ENCODE measurements at regions not wholly inside any gene's neighbourhood (a gene's known extent, or its start where the extent isn't known, plus 50 kb on each side); places are given as distances from the start of the nearest gene placed in this dataset.
"Not testable (repeated sequence)": the region's sequence is repeated elsewhere in the genome, so short reads cannot be mapped to it uniquely, and the experiment has no call there.

GRCh38 chr18:14963246-14963645 lies 215.3 kb downstream of the ANKRD30B start:
- TF ChIP-seq POLR2A (IDR thresholded peaks at IDR 0.05; ENCODE audit: extremely low read depth, insufficient read length): no peak
- no peak for TF ChIP-seq CTCF (IDR thresholded peaks at IDR 0.05; ENCODE audit: low read depth, low read length)
- TF ChIP-seq MYC (IDR thresholded peaks at IDR 0.05; ENCODE audit: low read depth, low read length): no peak
- TF ChIP-seq MAX (IDR thresholded peaks at IDR 0.05; ENCODE audit: low read depth, low read length): no peak
- DNase-seq (ENCODE audit: low read depth): no peak
- no peak overlapping the region for H3K4me3 ChIP-seq (ENCODE audit: low read depth, low read length)

- no peak for DNase-seq (ENCODE audit: low read depth)
- no peak for TF ChIP-seq MYC (IDR thresholded peaks at IDR 0.05; ENCODE audit: low read depth, low read length)
- no peak for TF ChIP-seq CTCF (IDR thresholded peaks at IDR 0.05; ENCODE audit: low read depth, low read length)
- TF ChIP-seq POLR2A (IDR thresholded peaks at IDR 0.05; ENCODE audit: extremely low read depth, insufficient read length): no peak
- TF ChIP-seq MAX (IDR thresholded peaks at IDR 0.05; ENCODE audit: low read depth, low read length): no peak
- no peak overlapping the region for H3K4me3 ChIP-seq (ENCODE audit: low read depth, low read length)
These were observed 216.0 kb downstream of the ANKRD30B start for GRCh38 chr18:14964002-14964401.

- DNase-seq (ENCODE audit: low read depth): no peak
- no peak overlapping the region for H3K4me3 ChIP-seq (ENCODE audit: low read depth, low read length)
- TF ChIP-seq CTCF (IDR thresholded peaks at IDR 0.05; ENCODE audit: low read depth, low read length): no peak
- no peak for TF ChIP-seq POLR2A (IDR thresholded peaks at IDR 0.05; ENCODE audit: extremely low read depth, insufficient read length)
- TF ChIP-seq MYC (IDR thresholded peaks at IDR 0.05; ENCODE audit: low read depth, low read length): no peak
- no peak for TF ChIP-seq MAX (IDR thresholded peaks at IDR 0.05; ENCODE audit: low read depth, low read length)
These were observed 216.4 kb downstream of the ANKRD30B start for GRCh38 chr18:14964406-14964805.

GRCh38 chr18:14964976-14965375 lies 217.0 kb downstream of the ANKRD30B start:
- not testable (repeated sequence) for DNase-seq (ENCODE audit: low read depth); H3K4me3 ChIP-seq (ENCODE audit: low read depth, low read length)

GRCh38 chr18:14965553-14965952 lies 217.6 kb downstream of the ANKRD30B start:
- no peak overlapping the region for H3K4me3 ChIP-seq (ENCODE audit: low read depth, low read length)
- no peak for DNase-seq (ENCODE audit: low read depth)
- no peak for TF ChIP-seq MAX (IDR thresholded peaks at IDR 0.05; ENCODE audit: low read depth, low read length)

- not testable (repeated sequence) for DNase-seq (ENCODE audit: low read depth); H3K4me3 ChIP-seq (ENCODE audit: low read depth, low read length)
These were observed 219.3 kb downstream of the ANKRD30B start for GRCh38 chr18:14967246-14967645.

- no peak overlapping the region for H3K4me3 ChIP-seq (ENCODE audit: low read depth, low read length)
- TF ChIP-seq MYC (IDR thresholded peaks at IDR 0.05; ENCODE audit: low read depth, low read length) (no peak), MAX (IDR thresholded peaks at IDR 0.05; ENCODE audit: low read depth, low read length) (no peak), CTCF (IDR thresholded peaks at IDR 0.05; ENCODE audit: low read depth, low read length) (no peak), POLR2A (IDR thresholded peaks at IDR 0.05; ENCODE audit: extremely low read depth, insufficient read length) (no peak)
- no peak for DNase-seq (ENCODE audit: low read depth)
These were observed 221.5 kb downstream of the ANKRD30B start for GRCh38 chr18:14969500-14969899.

Data from NB4 (cell line).